K562 (cell line): ENCODE measurements at regions not wholly inside any gene's neighbourhood (a gene's known extent, or its start where the extent isn't known, plus 50 kb on each side); places are given as distances from the start of the nearest gene placed in this dataset.

ENCODE experiments used
- CTBP1 ChIP-seq: fragments of 450-650 bp; IDR thresholded peaks from 2 replicates; pipeline ENCODE4 v1.6.1; 2016; ENCODE audit warnings: borderline replicate concordance
- HLTF ChIP-seq: fragments of 450-650 bp; IDR thresholded peaks from 2 replicates; pipeline ENCODE4 v1.6.1; 2016
- JUNB ChIP-seq: fragments of 450-650 bp; formaldehyde crosslinking; conservative IDR thresholded peaks from 2 replicates; pipeline ENCODE4 v1.4.0; 2020; ENCODE audit warnings: mild to moderate bottlenecking
- KDM2B ChIP-seq: fragments of 250-450 bp; sonication (Bioruptor Pico); IDR thresholded peaks from 2 replicates; pipeline ENCODE4 v1.8.0; 2021; ENCODE audit warnings: mild to moderate bottlenecking, moderate library complexity
- MTA2 ChIP-seq: fragments of 450-650 bp; IDR thresholded peaks from 2 replicates; pipeline ENCODE4 v1.6.1; 2016; ENCODE audit warnings: low read depth
- TCF3 ChIP-seq: sonication (generic); formaldehyde crosslinking; IDR thresholded peaks from 2 replicates; pipeline ENCODE4 v1.4.0; 2020; ENCODE audit warnings: mild to moderate bottlenecking, missing genetic modification reagents
- TRIM24 ChIP-seq, 2 experiments: fragments of 450-650 bp; IDR thresholded peaks; 2 replicates each; pipeline ENCODE4 v1.6.1; 2016
- U2AF1 ChIP-seq: fragments of 200-400 bp; formaldehyde crosslinking; optimal IDR thresholded peaks from 2 replicates; pipeline ENCODE3; 2017; ENCODE audit warnings: mild to moderate bottlenecking, low read depth, low read length, moderate library complexity
- ZNF146 ChIP-seq: IDR thresholded peaks from one replicate; pipeline ENCODE4 v1.6.1; 2018; ENCODE audit warnings: missing compliant biosample characterization; ENCODE audit not compliant: unreplicated experiment
- ZNF165 ChIP-seq: fragments of 250-450 bp; sonication (Bioruptor Pico); IDR thresholded peaks from 2 replicates; pipeline ENCODE4 v1.4.0; 2020; ENCODE audit warnings: borderline replicate concordance
- ZNF354B ChIP-seq: fragments of 250-450 bp; sonication (Bioruptor Pico); IDR thresholded peaks from 2 replicates; pipeline ENCODE4 v1.4.0; 2020
- ZNF75A ChIP-seq: fragments of 450-650 bp; formaldehyde crosslinking; IDR thresholded peaks from 2 replicates; pipeline ENCODE4 v1.4.0; 2020; ENCODE audit warnings: mild to moderate bottlenecking
- ZNF76 ChIP-seq: fragments of 250-450 bp; sonication (Bioruptor Pico); IDR thresholded peaks from 2 replicates; pipeline ENCODE4 v1.4.0; 2020; ENCODE audit warnings: mild to moderate bottlenecking, moderate library complexity, borderline replicate concordance
- TF ChIP-seq, protein P1 (sequence below): sonication (generic); formaldehyde crosslinking; IDR thresholded peaks from 2 replicates; pipeline ENCODE4 v1.8.1; 2023; ENCODE audit warnings: mild to moderate bottlenecking, missing genetic modification reagents
- TF ChIP-seq, protein P2 (sequence below): fragments of 450-650 bp; IDR thresholded peaks from 2 replicates; pipeline ENCODE4 v1.6.1; 2016; ENCODE audit warnings: mild to moderate bottlenecking
- TF ChIP-seq, protein P3 (sequence below): sonication (generic); formaldehyde crosslinking; IDR thresholded peaks from 2 replicates; pipeline ENCODE4 v1.8.0; 2023; ENCODE audit warnings: missing genetic modification reagents, mild to moderate bottlenecking, borderline replicate concordance
- TF ChIP-seq, protein P4 (sequence below): IDR thresholded peaks from 2 replicates; pipeline ENCODE4 v1.6.1; 2014; ENCODE audit warnings: antibody characterized with exemption

GRCh38 chr2:121135168-121135853 is 149.7 kb downstream of the TFCP2L1 start (continued):
- TF ChIP-seq, protein P1, sequence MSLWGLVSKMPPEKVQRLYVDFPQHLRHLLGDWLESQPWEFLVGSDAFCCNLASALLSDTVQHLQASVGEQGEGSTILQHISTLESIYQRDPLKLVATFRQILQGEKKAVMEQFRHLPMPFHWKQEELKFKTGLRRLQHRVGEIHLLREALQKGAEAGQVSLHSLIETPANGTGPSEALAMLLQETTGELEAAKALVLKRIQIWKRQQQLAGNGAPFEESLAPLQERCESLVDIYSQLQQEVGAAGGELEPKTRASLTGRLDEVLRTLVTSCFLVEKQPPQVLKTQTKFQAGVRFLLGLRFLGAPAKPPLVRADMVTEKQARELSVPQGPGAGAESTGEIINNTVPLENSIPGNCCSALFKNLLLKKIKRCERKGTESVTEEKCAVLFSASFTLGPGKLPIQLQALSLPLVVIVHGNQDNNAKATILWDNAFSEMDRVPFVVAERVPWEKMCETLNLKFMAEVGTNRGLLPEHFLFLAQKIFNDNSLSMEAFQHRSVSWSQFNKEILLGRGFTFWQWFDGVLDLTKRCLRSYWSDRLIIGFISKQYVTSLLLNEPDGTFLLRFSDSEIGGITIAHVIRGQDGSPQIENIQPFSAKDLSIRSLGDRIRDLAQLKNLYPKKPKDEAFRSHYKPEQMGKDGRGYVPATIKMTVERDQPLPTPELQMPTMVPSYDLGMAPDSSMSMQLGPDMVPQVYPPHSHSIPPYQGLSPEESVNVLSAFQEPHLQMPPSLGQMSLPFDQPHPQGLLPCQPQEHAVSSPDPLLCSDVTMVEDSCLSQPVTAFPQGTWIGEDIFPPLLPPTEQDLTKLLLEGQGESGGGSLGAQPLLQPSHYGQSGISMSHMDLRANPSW (CRISPR knock-in tag): no peak
- TF ChIP-seq, protein P2, sequence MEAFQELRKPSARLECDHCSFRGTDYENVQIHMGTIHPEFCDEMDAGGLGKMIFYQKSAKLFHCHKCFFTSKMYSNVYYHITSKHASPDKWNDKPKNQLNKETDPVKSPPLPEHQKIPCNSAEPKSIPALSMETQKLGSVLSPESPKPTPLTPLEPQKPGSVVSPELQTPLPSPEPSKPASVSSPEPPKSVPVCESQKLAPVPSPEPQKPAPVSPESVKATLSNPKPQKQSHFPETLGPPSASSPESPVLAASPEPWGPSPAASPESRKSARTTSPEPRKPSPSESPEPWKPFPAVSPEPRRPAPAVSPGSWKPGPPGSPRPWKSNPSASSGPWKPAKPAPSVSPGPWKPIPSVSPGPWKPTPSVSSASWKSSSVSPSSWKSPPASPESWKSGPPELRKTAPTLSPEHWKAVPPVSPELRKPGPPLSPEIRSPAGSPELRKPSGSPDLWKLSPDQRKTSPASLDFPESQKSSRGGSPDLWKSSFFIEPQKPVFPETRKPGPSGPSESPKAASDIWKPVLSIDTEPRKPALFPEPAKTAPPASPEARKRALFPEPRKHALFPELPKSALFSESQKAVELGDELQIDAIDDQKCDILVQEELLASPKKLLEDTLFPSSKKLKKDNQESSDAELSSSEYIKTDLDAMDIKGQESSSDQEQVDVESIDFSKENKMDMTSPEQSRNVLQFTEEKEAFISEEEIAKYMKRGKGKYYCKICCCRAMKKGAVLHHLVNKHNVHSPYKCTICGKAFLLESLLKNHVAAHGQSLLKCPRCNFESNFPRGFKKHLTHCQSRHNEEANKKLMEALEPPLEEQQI: no peak
- no peak for TF ChIP-seq ZNF354B
- no peak for TF ChIP-seq ZNF146 (CRISPR knock-in tag)
- TF ChIP-seq TRIM24 (IDR thresholded peaks at IDR 0.05): no peak
- TF ChIP-seq ZNF165: no peak
- no peak for TF ChIP-seq KDM2B (CRISPR knock-in tag)
- TF ChIP-seq, protein P3, sequence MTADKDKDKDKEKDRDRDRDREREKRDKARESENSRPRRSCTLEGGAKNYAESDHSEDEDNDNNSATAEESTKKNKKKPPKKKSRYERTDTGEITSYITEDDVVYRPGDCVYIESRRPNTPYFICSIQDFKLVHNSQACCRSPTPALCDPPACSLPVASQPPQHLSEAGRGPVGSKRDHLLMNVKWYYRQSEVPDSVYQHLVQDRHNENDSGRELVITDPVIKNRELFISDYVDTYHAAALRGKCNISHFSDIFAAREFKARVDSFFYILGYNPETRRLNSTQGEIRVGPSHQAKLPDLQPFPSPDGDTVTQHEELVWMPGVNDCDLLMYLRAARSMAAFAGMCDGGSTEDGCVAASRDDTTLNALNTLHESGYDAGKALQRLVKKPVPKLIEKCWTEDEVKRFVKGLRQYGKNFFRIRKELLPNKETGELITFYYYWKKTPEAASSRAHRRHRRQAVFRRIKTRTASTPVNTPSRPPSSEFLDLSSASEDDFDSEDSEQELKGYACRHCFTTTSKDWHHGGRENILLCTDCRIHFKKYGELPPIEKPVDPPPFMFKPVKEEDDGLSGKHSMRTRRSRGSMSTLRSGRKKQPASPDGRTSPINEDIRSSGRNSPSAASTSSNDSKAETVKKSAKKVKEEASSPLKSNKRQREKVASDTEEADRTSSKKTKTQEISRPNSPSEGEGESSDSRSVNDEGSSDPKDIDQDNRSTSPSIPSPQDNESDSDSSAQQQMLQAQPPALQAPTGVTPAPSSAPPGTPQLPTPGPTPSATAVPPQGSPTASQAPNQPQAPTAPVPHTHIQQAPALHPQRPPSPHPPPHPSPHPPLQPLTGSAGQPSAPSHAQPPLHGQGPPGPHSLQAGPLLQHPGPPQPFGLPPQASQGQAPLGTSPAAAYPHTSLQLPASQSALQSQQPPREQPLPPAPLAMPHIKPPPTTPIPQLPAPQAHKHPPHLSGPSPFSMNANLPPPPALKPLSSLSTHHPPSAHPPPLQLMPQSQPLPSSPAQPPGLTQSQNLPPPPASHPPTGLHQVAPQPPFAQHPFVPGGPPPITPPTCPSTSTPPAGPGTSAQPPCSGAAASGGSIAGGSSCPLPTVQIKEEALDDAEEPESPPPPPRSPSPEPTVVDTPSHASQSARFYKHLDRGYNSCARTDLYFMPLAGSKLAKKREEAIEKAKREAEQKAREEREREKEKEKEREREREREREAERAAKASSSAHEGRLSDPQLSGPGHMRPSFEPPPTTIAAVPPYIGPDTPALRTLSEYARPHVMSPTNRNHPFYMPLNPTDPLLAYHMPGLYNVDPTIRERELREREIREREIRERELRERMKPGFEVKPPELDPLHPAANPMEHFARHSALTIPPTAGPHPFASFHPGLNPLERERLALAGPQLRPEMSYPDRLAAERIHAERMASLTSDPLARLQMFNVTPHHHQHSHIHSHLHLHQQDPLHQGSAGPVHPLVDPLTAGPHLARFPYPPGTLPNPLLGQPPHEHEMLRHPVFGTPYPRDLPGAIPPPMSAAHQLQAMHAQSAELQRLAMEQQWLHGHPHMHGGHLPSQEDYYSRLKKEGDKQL: no peak
- no peak for TF ChIP-seq HLTF
- TF ChIP-seq CTBP1: no peak
- no peak for TF ChIP-seq ZNF75A (CRISPR knock-in tag)
- TF ChIP-seq, protein P4, sequence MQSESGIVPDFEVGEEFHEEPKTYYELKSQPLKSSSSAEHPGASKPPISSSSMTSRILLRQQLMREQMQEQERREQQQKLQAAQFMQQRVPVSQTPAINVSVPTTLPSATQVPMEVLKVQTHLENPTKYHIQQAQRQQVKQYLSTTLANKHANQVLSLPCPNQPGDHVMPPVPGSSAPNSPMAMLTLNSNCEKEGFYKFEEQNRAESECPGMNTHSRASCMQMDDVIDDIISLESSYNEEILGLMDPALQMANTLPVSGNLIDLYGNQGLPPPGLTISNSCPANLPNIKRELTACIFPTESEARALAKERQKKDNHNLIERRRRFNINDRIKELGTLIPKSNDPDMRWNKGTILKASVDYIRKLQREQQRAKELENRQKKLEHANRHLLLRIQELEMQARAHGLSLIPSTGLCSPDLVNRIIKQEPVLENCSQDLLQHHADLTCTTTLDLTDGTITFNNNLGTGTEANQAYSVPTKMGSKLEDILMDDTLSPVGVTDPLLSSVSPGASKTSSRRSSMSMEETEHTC: no peak
- TF ChIP-seq TCF3 (CRISPR knock-in tag): no peak
- no peak for TF ChIP-seq U2AF1
- TF ChIP-seq MTA2: no peak
- TF ChIP-seq ZNF76 (CRISPR knock-in tag): no peak
- TF ChIP-seq JUNB (CRISPR knock-in tag): no peak
